GM12875 (cell line): ENCODE measurements at regions not wholly inside any gene's neighbourhood (a gene's known extent, or its start where the extent isn't known, plus 50 kb on each side); places are given as distances from the start of the nearest gene placed in this dataset.

ENCODE experiments used
- H3K4me3 ChIP-seq: one replicate; pipeline ENCODE4 v1.5.1; 2011; ENCODE audit warnings: low read depth, low read length, control low read depth
- CTCF ChIP-seq: IDR thresholded peaks from 2 replicates; pipeline ENCODE4 v1.5.1; 2011; ENCODE audit warnings: low read depth, mild to moderate bottlenecking, control low read depth, inconsistent platforms, low read length, moderate library complexity, borderline replicate concordance; ENCODE audit not compliant: insufficient read depth

- no peak for TF ChIP-seq CTCF
- no peak overlapping the region for H3K4me3 ChIP-seq
Measured at GRCh38 chr4:24146127-24146526, 256.3 kb upstream of the PPARGC1A start.

GRCh38 chr4:24145591-24145990 is 255.7 kb upstream of the PPARGC1A start:
- TF ChIP-seq CTCF, result no peak
- H3K4me3 ChIP-seq, result no peak overlapping the region

DNA sequence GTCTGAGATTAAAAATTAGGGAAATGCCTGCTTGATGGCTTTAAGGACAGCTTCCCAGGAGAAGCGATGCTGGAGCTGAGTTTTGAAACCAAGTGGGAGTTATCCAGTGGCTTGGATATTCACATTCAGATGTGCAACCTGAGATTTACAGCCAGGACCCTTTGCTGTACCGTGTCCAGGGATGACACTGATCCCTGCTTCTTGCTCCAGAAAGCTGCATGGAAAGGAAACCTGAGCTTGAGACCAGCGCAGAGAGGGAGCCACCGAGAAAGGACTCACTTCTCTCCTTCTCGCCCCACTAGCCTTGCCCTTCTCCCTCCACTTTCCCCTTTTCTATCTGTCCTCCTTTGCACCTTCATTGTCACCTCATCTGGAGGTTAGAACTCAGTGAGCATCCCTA is 254.5 kb upstream of the PPARGC1A start:
- no peak overlapping the region for H3K4me3 ChIP-seq
- no peak for TF ChIP-seq CTCF

GRCh38 chr4:24143741-24144140 is 253.9 kb upstream of the PPARGC1A start:
- no peak for TF ChIP-seq CTCF
- H3K4me3 ChIP-seq, result no peak overlapping the region

GRCh38 chr4:24141836-24142235 is 252.0 kb upstream of the PPARGC1A start:
- TF ChIP-seq CTCF, result no peak
- H3K4me3 ChIP-seq, result no peak overlapping the region

DNA sequence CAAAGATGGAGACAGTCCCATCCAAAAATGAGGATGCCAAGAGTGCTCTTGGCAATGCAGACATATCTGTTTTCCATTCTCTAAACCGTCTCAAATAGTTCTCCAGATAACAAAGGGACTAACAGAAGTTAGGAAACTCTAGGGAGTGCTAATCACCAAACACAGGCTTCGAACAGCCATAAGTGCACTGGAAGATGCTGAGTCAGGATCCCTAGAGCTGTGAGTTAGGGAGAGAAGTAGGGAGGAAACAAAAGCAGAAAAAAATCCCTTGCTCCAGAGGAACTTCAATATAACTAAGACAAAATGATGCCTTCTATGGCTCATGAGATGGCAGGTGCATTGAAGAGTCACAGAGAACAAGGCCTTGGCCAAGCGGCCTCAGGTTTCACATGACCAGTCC is 251.0 kb upstream of the PPARGC1A start:
- TF ChIP-seq CTCF, result no peak
- no peak overlapping the region for H3K4me3 ChIP-seq

GRCh38 chr4:24137671-24138601 is 248.1 kb upstream of the PPARGC1A start:
- no peak overlapping the region for H3K4me3 ChIP-seq
- TF ChIP-seq CTCF, result no peak
